K562 (cell line): ENCODE measurements at regions not wholly inside any gene's neighbourhood (a gene's known extent, or its start where the extent isn't known, plus 50 kb on each side); places are given as distances from the start of the nearest gene placed in this dataset.

Experiments
- ATAC-seq: fragments of 200-7000 bp; cut with Tn5 transposase; 3 replicates; pipeline ENCODE4 v1.9.1; 2020; ENCODE audit warnings: moderate library complexity
- BruUV-seq: library from RNA; stranded (reverse); fragments of 400-500 nt; replicated peaks from 2 replicates; lab custom pipeline; 2021; lab: Mats Ljungman, UMichigan
- CTCF ChIA-PET: fragments of 300-600 bp; formaldehyde crosslinking; extraction: SDS; loops from one replicate; lab custom pipeline; 2021; ENCODE audit warnings: low intra/inter-chr PET ratio; lab: Yijun Ruan, JAX
- POLR2A ChIA-PET: fragments of 300-600, 350-650 bp; sonication (Branson Sonifier 250); formaldehyde crosslinking; extraction: SDS; loops from one replicate; lab custom pipeline; 2021; ENCODE audit warnings: antibody characterized with exemption, inconsistent platforms; lab: Yijun Ruan, JAX
- DNase-seq, 4 experiments: peaks; one replicate each; pipeline versions ENCODE4 v3.0.0 to v3.0.0-alpha.2; 2011 to 2018; ENCODE audit warnings: low spot score in 3 of 4, mixed read lengths in 3 of 4; ENCODE audit errors: extremely low read depth in 1 of 4
- FAIRE-seq: peaks from 2 replicates; lab custom pipeline; 2011; peaks lifted over from hg19 to GRCh38; lab: Jason Lieb, UNC
- H2AFZ ChIP-seq: 2 replicates; pipeline ENCODE4 v1.6.0; 2011; ENCODE audit warnings: low read depth, low read length, control low read depth, inconsistent platforms
- H3K27ac ChIP-seq: fragments of 200-600 bp; 3 replicates; pipeline ENCODE4 v1.8.0; 2011; ENCODE audit warnings: low read depth, mild to moderate bottlenecking, control low read depth, inconsistent platforms, low read length, moderate library complexity, mixed read lengths; ENCODE audit errors: extremely low read depth
- H3K27me3 ChIP-seq, 2 experiments: fragments of 300-600 bp in 1 of 2; 2 replicates in 1 of 2; 3 replicates in 1 of 2; pipeline versions ENCODE4 v1.6.0 to v1.8.0; 2011; ENCODE audit warnings: inconsistent platforms in 2 of 2, low read length in 2 of 2, mild to moderate bottlenecking in 1 of 2, mixed read lengths in 1 of 2, moderate library complexity in 1 of 2; ENCODE audit not compliant: control insufficient read depth in 2 of 2, insufficient read depth in 2 of 2
- H3K36me3 ChIP-seq: fragments of 300-600 bp; 3 replicates; pipeline ENCODE4 v1.8.0; 2011; ENCODE audit warnings: mild to moderate bottlenecking, low read length, inconsistent platforms; ENCODE audit not compliant: control insufficient read depth, insufficient read depth
- H3K4me1 ChIP-seq, 2 experiments: fragments of 200-600 bp in 1 of 2; replicated peaks in 1 of 2; 2 replicates in 1 of 2; 3 replicates in 1 of 2; pipeline versions ENCODE4 v1.5.1 to v1.8.0; 2011; ENCODE audit warnings: inconsistent platforms in 2 of 2, low read length in 2 of 2, mild to moderate bottlenecking in 1 of 2, mixed read lengths in 1 of 2, moderate library complexity in 1 of 2; ENCODE audit not compliant: control insufficient read depth in 2 of 2, insufficient read depth in 2 of 2
- H3K4me2 ChIP-seq: 2 replicates; pipeline ENCODE4 v1.6.1; 2011; ENCODE audit warnings: low read length, control low read depth, inconsistent platforms, mixed read lengths; ENCODE audit not compliant: insufficient read depth
- H3K4me3 ChIP-seq: fragments of 200-600 bp; sonication (generic), shearing (Covaris generic); 2 replicates; pipeline ENCODE4 v1.5.1; 2016; ENCODE audit warnings: control low read depth, inconsistent platforms
- H3K79me2 ChIP-seq: fragments of 200-600 bp; 3 replicates; pipeline ENCODE4 v1.8.0; 2011; ENCODE audit warnings: low read length, inconsistent platforms; ENCODE audit not compliant: control insufficient read depth, insufficient read depth
- H3K9ac ChIP-seq, 2 experiments: 2 replicates each; pipeline versions ENCODE4 v1.6.0 to v1.6.1; 2011; ENCODE audit warnings: low read depth in 2 of 2, low read length in 2 of 2, control low read depth in 1 of 2, inconsistent platforms in 1 of 2, mild to moderate bottlenecking in 1 of 2, mixed read lengths in 1 of 2; ENCODE audit not compliant: insufficient read depth in 1 of 2
- H3K9me1 ChIP-seq: one replicate; pipeline ENCODE4 v1.6.0; 2011; ENCODE audit warnings: inconsistent platforms, mild to moderate bottlenecking, low read length, moderate library complexity; ENCODE audit not compliant: control insufficient read depth, insufficient read depth
- H3K9me3 ChIP-seq: replicated peaks from 2 replicates; pipeline ENCODE4 v1.5.1; 2011; ENCODE audit warnings: low read depth, low read length, inconsistent platforms; ENCODE audit not compliant: control insufficient read depth, insufficient read depth
- H4K20me1 ChIP-seq: replicated peaks from 2 replicates; pipeline ENCODE4 v1.6.1; 2011; ENCODE audit warnings: low read length, inconsistent platforms, mixed read lengths; ENCODE audit not compliant: control insufficient read depth, insufficient read depth
- E2F8 ChIP-seq: fragments of 450-650 bp; IDR thresholded peaks from 2 replicates; pipeline ENCODE4 v1.7.1; 2018; ENCODE audit warnings: mild to moderate bottlenecking, low read depth; ENCODE audit not compliant: partially characterized antibody
- HNRNPL ChIP-seq: fragments of 200-400 bp; formaldehyde crosslinking; IDR thresholded peaks from 2 replicates; pipeline ENCODE4 v1.6.1; 2017; ENCODE audit warnings: low read depth, mild to moderate bottlenecking, low read length
- HNRNPUL1 ChIP-seq: fragments of 200-400 bp; formaldehyde crosslinking; IDR thresholded peaks from 2 replicates; pipeline ENCODE4 v1.6.1; 2017; ENCODE audit warnings: low read length
- MEF2D ChIP-seq: conservative IDR thresholded peaks from 2 replicates; pipeline ENCODE4 v1.6.1; 2016; ENCODE audit warnings: low read depth, missing genetic modification characterization, missing compliant biosample characterization
- PHF8 ChIP-seq: fragments of 200-600 bp; sonication (generic); IDR thresholded peaks from 2 replicates; pipeline ENCODE4 v1.6.1; 2012; ENCODE audit warnings: mixed run types, mild to moderate bottlenecking, inconsistent platforms, low read length, moderate library complexity, borderline replicate concordance
- SMARCA5 ChIP-seq: fragments of 450-650 bp; IDR thresholded peaks from 2 replicates; pipeline ENCODE4 v1.6.1; 2016
- TOE1 ChIP-seq, 2 experiments: fragments of 450-650 bp in 1 of 2; sonication (generic) in 1 of 2; formaldehyde crosslinking in 1 of 2; IDR thresholded peaks; 2 replicates each; pipeline versions ENCODE4 v1.7.1 to v1.8.0; 2016 to 2022; ENCODE audit warnings: borderline replicate concordance in 2 of 2, mild to moderate bottlenecking in 2 of 2, antibody characterized with exemption in 1 of 2, inconsistent platforms in 1 of 2, low read depth in 1 of 2, missing genetic modification reagents in 1 of 2, moderate library complexity in 1 of 2
- ZKSCAN8 ChIP-seq: fragments of 200-800 bp; sonication (Bioruptor generic); IDR thresholded peaks from 2 replicates; pipeline ENCODE4 v1.6.1; 2016; ENCODE audit warnings: missing genetic modification characterization, missing compliant biosample characterization
- ZNF551 ChIP-seq: fragments of 250-450 bp; sonication (Bioruptor Pico); IDR thresholded peaks from 2 replicates; pipeline ENCODE4 v1.5.0; 2021; ENCODE audit warnings: mild to moderate bottlenecking, moderate library complexity
- WGBS: fragments of 100-300 bp; shearing (Covaris generic); methylation state at CpG from one replicate; pipeline ENCODE4 v1.1.6; 2016; ENCODE audit warnings: low coverage, mixed read lengths; ENCODE audit not compliant: insufficient coverage; ENCODE audit errors: missing lambda C conversion rate; 5-methylcytosine and 5-hydroxymethylcytosine counted together
- in situ Hi-C: fragments of 300-500 bp; cut with MboI; formaldehyde crosslinking; loops from 4 replicates; pipeline ENCODE4 v1.15.0; 2018; ENCODE audit warnings: inconsistent platforms, mixed read lengths
- intact Hi-C: fragments of 100-400 bp; cut with micrococcal nuclease; formaldehyde crosslinking; loops from 2 replicates; pipeline ENCODE4 v1.14.2; 2022

GRCh38 chr1:98277118-98277517, 356.3 kb upstream of the DPYD start:
- no peak for FAIRE-seq
- Histone ChIP-seq H3K9ac (no peak overlapping the region), H3K27me3 (no peaks in the 10 kb centered on the region), H2AFZ (no peak overlapping the region), H3K79me2 (no peaks in the 10 kb centered on the region), H3K27ac (no peak overlapping the region), H3K4me3 (no peak overlapping the region), H3K9me3 (no peaks in the 10 kb centered on the region; the same call in 1 of the 2 replicates), H3K4me2 (no peak overlapping the region)
- in situ Hi-C loops (no loop called here), intact Hi-C loops (no loop called here)
- no peak for ATAC-seq
- DNase-seq, result no peak
- CTCF ChIA-PET, result no interaction called here
- TF ChIP-seq PHF8 (no peak), MEF2D (tag) (no peak), ZNF551 (CRISPR knock-in tag) (no peak), SMARCA5 (no peak), ZKSCAN8 (CRISPR knock-in tag) (no peak), E2F8 (no peak), HNRNPUL1 (no peak), HNRNPL (no peak), TOE1 (IDR thresholded peaks at IDR 0.05; ENCODE audit: borderline replicate concordance) (no peak), TOE1 (CRISPR knock-in tag; IDR thresholded peaks at IDR 0.05; ENCODE audit: borderline replicate concordance, low read depth) (no peak)
- TF ChIP-seq, all 486 proteins: peak for 0
- H3K4me1 ChIP-seq, result no peaks in the 10 kb centered on the region
- H4K20me1 ChIP-seq, result no peaks in the 10 kb centered on the region
- POLR2A ChIA-PET, result no interaction called here
- no peaks in the 10 kb centered on the region for H3K36me3 ChIP-seq
- BruUV-seq, result no TSS peak
- 5% methylated on average over 2 of the region's 2 CpGs for WGBS
- no peaks in the 10 kb centered on the region for H3K9me1 ChIP-seq
